GM06990 (cell line): ENCODE measurements at regions not wholly inside any gene's neighbourhood (a gene's known extent, or its start where the extent isn't known, plus 50 kb on each side); places are given as distances from the start of the nearest gene placed in this dataset.

Source experiments
- DNase-seq: peaks from one replicate; pipeline ENCODE4 v3.0.0-alpha.2; 2011; ENCODE audit not compliant: insufficient read length; ENCODE audit errors: extremely low read depth
- H3K27me3 ChIP-seq: replicated peaks from 2 replicates; pipeline ENCODE4 v1.6.0; 2011; ENCODE audit warnings: low read length; ENCODE audit not compliant: control insufficient read depth, insufficient read depth
- H3K36me3 ChIP-seq: 2 replicates; pipeline ENCODE4 v1.5.1; 2011; ENCODE audit warnings: low read length; ENCODE audit not compliant: control insufficient read depth, insufficient read depth
- H3K4me3 ChIP-seq: replicated peaks from 2 replicates; pipeline ENCODE4 v1.5.1; 2011; ENCODE audit warnings: low read depth, mild to moderate bottlenecking, control low read depth, low read length
- TF ChIP-seq, protein P1 (sequence below): IDR thresholded peaks from 2 replicates; pipeline ENCODE4 v1.5.1; 2011; ENCODE audit warnings: low read length, control low read depth, mild to moderate bottlenecking, inconsistent platforms; ENCODE audit not compliant: insufficient read depth, poor library complexity, severe bottlenecking

DNA sequence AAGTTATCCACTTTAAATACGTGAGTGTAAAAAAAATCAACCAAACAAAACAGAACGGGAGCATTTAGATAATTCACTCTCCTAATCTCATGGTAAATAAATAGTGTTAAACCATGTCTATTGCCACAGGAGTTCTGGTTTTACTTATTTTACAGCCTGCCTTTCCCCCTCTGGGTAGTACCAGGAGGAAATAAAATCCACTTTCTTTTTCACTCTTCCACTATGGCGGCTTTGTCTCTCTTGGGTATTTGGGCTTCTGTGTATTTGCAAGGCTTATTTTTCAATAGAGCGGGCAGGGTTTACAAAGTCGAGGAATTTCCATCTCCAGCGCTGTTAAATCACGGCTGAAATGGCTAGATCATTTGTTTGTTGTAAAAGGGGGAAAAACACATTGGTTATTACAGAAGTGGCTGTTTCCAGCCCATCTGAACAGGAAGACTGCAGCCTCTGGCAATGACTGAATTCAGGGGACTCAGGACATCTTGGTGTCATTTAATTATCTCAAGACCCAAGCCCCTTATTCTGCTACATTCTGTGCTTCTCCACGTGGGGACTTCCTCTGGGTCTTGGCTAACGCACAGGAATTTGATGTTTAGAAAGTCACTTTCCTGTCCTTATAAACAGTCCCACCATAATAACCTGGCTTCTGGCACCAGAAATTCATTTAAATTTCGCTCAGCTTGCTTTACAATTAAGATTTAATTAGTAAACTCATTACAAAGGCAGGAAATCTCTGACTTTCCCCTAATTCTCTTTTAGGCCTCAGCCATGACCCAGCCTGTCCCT, 323.9 kb downstream of the GATA3 start:
- no peak for DNase-seq
- Histone ChIP-seq H3K27me3 (no peaks in the 10 kb centered on the region), H3K36me3 (no peaks in the 10 kb centered on the region), H3K4me3 (no peak overlapping the region)
- TF ChIP-seq, protein P1, sequence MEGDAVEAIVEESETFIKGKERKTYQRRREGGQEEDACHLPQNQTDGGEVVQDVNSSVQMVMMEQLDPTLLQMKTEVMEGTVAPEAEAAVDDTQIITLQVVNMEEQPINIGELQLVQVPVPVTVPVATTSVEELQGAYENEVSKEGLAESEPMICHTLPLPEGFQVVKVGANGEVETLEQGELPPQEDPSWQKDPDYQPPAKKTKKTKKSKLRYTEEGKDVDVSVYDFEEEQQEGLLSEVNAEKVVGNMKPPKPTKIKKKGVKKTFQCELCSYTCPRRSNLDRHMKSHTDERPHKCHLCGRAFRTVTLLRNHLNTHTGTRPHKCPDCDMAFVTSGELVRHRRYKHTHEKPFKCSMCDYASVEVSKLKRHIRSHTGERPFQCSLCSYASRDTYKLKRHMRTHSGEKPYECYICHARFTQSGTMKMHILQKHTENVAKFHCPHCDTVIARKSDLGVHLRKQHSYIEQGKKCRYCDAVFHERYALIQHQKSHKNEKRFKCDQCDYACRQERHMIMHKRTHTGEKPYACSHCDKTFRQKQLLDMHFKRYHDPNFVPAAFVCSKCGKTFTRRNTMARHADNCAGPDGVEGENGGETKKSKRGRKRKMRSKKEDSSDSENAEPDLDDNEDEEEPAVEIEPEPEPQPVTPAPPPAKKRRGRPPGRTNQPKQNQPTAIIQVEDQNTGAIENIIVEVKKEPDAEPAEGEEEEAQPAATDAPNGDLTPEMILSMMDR, result no peak

DNA sequence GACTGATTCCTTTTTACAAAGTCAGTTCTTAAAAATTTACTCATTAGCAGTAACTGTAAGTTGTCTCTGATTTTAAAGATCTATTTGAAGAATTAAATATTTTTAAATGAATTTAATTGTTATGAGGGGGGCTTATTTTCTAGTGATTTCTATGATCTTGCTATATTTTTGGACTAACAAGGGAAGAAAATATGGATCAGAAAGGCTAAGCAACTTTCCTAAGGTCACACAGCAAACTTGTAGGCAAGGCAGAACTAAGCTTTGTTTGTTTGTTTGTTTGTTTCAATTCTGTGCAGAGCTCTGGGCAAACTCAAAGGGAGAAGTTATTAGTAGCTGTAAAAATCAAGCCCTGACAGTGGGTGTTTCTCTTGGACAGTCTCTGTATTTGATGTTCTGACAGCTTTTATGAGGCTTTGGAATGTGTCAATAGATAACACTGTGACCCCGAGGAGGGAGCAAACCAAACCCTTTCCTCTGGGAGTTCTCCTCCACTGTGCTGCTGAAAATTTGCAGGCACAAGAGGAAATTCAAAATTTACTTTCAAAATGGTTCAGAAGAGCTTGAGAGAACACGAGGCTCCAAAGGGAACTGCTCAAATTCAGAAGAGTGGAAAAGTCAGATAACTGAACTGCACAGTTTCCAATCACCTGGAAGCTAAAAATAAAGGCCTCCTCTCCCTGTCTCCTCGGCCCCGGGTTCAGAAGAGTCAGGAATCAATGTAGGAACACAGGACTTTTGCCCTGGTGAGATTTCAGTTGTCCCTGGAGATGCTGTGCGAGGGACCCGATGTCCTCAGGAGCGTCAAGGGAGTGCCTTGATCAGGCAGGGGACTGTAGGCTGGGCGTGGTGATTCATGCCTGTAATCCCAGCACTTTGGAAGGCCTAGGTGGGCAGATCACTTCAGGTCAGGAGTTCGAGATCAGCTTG, 325.7 kb downstream of the GATA3 start:
- DNase-seq, result no peak
- TF ChIP-seq, protein P1, result no peak

DNA sequence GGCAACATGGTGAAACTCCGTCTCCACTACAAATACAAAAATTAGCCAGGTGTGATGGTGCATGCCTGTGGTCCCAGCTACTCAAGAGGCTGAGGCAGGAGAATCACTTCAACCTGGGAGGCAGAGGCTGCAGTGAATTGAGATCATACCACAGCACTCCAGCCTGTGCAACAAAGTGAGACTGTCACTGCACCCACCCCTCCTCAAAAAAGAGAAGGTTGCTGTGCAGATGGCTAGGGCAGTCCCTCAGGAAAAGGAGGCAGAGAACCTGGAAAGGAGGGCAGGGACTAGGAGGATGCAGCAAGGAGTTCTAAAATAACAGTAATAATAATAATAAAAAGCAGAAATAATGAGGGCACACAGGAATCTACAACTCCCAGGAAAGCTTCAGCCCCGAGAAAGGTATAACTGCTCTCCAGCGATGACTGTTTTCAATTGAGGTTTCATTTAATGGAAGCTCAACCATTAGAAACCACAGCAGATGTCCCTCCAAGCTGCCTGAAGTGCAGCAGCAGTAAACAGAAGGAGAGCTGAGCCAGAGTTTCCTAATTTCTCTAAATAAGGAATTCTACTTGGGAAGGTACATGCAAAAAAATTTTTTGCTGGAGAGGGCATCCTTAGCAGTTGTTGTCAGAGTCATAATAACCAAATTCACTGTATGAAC, 326.5 kb downstream of the GATA3 start:
- DNase-seq, result no peak
- TF ChIP-seq, protein P1, result no peak
- Histone ChIP-seq H3K27me3 (no peaks in the 10 kb centered on the region), H3K36me3 (no peaks in the 10 kb centered on the region), H3K4me3 (no peak overlapping the region)

More for the DNA sequence above, 325.7 kb downstream of the GATA3 start:
- Histone ChIP-seq H3K36me3 (no peaks in the 10 kb centered on the region), H3K4me3 (no peak overlapping the region), H3K27me3 (no peaks in the 10 kb centered on the region)

DNA sequence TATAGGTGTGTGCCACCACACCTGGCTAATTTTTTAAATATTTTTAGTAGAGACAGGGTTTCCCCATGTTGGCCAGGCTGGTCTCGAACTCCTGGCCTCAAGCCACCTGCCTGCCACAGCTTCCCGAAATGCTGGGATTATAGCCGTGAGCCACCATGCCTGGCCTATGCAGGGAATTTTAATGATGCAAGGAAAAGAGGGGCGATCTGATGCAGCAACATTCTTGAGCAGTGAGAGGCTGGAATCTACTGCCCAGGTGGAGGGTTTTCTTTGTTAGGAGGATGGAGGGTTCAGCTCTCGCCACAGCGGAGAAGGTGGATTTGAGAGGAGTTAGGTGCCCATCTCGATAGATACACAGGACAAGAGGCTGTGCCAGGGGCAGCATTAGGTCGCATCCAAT, 332.3 kb downstream of the GATA3 start:
- DNase-seq, result no peak
- TF ChIP-seq, protein P1, result no peak
- Histone ChIP-seq H3K36me3 (no peaks in the 10 kb centered on the region), H3K4me3 (no peak overlapping the region), H3K27me3 (peaks cover 2% of the 10 kb centered on the region; the same call in 1 of the 2 replicates)

DNA sequence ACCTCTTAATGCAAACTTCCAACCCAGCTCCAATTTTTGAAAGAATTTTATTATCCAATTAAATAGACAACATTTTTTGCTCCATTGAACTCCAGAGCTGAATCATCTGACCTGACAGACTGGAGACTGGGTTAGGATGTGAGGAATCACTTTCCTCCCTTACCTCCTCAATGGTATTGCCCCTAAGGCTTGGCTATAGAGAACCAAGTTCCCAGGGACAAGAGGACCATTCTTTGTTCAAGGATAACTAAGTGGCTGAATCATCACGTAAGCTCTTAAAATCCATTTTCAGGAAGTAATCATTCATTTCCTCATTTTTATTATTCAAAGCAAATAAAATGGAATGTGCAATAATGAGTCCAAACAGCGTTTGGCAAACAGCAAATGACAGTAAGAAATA, 335.1 kb downstream of the GATA3 start:
- DNase-seq, result no peak
- TF ChIP-seq, protein P1, result no peak
- no peak overlapping the region for H3K4me3 ChIP-seq
- no peaks in the 10 kb centered on the region for H3K36me3 ChIP-seq
- H3K27me3 ChIP-seq, result peaks cover 2% of the 10 kb centered on the region; the same call in 1 of the 2 replicates
